ENCODE measurements at regions not wholly inside any gene's neighbourhood (a gene's known extent, or its start where the extent isn't known, plus 50 kb on each side); places are given as distances from the start of the nearest gene placed in this dataset.
A peak's percentile ranks its signal among the peaks of the same experiment; 100 is the strongest.
"Not testable (repeated sequence)": the region's sequence is repeated elsewhere in the genome, so short reads cannot be mapped to it uniquely, and the experiment has no call there.

- peak; percentile 36 to 54 (median 52) for DNase-seq
Observed at GRCh38 chr6:14375930-14376329, 258.4 kb downstream of the CD83 start.

- peak in 1 of 3 donors; percentile 58 for DNase-seq
Observed at GRCh38 chr6:14379568-14379967, 262.0 kb downstream of the CD83 start.

GRCh38 chr6:14380086-14380820, 262.7 kb downstream of the CD83 start:
- no peak for DNase-seq

- DNase-seq = no peak
Observed at GRCh38 chr6:14380901-14381828, 263.6 kb downstream of the CD83 start.

- no peak for DNase-seq
Observed at GRCh38 chr6:14381829-14382677, 264.5 kb downstream of the CD83 start.

GRCh38 chr6:14382678-14383236, 265.2 kb downstream of the CD83 start:
- DNase-seq = no peak

- DNase-seq = peak; percentile 42 to 75 (median 69)
Observed at GRCh38 chr6:14383393-14384174, 266.0 kb downstream of the CD83 start.

GRCh38 chr6:14384175-14384949, 266.8 kb downstream of the CD83 start:
- no peak for DNase-seq

- DNase-seq = no peak
Observed at GRCh38 chr6:14386263-14386662, 268.7 kb downstream of the CD83 start.

GRCh38 chr6:14386668-14387067, 269.1 kb downstream of the CD83 start:
- peak; percentile 28 to 48 (median 39) for DNase-seq

- DNase-seq = no peak
Observed at GRCh38 chr6:14388371-14388770, 270.8 kb downstream of the CD83 start.

GRCh38 chr6:14389776-14390175, 272.2 kb downstream of the CD83 start:
- not testable (repeated sequence) for DNase-seq

GRCh38 chr6:14390805-14391204, 273.2 kb downstream of the CD83 start:
- no peak for DNase-seq

GRCh38 chr6:14393910-14394309, 276.3 kb downstream of the CD83 start:
- DNase-seq = no peak

- DNase-seq = no peak
Observed at GRCh38 chr6:14396392-14396791, 278.8 kb downstream of the CD83 start.

- peak; percentile 37 to 55 (median 54) for DNase-seq
Observed at GRCh38 chr6:14396826-14397517, 279.4 kb downstream of the CD83 start.

GRCh38 chr6:14397518-14397901, 279.9 kb downstream of the CD83 start:
- DNase-seq = peak in 2 of 3 donors; percentile 19 to 29

- no peak for DNase-seq
Observed at GRCh38 chr6:14398953-14399352, 281.4 kb downstream of the CD83 start.

- no peak for DNase-seq
Observed at GRCh38 chr6:14399635-14400034, 282.1 kb downstream of the CD83 start.

GRCh38 chr6:14401246-14401645, 283.7 kb downstream of the CD83 start:
- no peak for DNase-seq
